Fibroblast of lung (primary cell): ENCODE measurements at regions not wholly inside any gene's neighbourhood (a gene's known extent, or its start where the extent isn't known, plus 50 kb on each side); places are given as distances from the start of the nearest gene placed in this dataset.

ENCODE experiments used
- DNase-seq, 2 donors: peaks; one replicate each; pipeline versions ENCODE4 v3.0.0 to v3.0.0-alpha.2; 2010; ENCODE audit warnings: low read depth in 2 of 2
- H2AFZ ChIP-seq: 2 replicates; pipeline ENCODE4 v1.5.1; 2012; ENCODE audit warnings: low read length, control low read depth, inconsistent platforms
- H3K27ac ChIP-seq: 2 replicates; pipeline ENCODE4 v1.5.1; 2011; ENCODE audit warnings: low read length, control low read depth; ENCODE audit not compliant: insufficient read depth
- H3K27me3 ChIP-seq: 2 replicates; pipeline ENCODE4 v1.5.1; 2011; ENCODE audit warnings: mild to moderate bottlenecking, low read length; ENCODE audit not compliant: control insufficient read depth, insufficient read depth
- H3K36me3 ChIP-seq: 2 replicates; pipeline ENCODE4 v1.5.1; 2011; ENCODE audit warnings: low read length; ENCODE audit not compliant: control insufficient read depth, insufficient read depth
- H3K4me1 ChIP-seq: 2 replicates; pipeline ENCODE4 v1.5.1; 2011; ENCODE audit warnings: low read length; ENCODE audit not compliant: control insufficient read depth, insufficient read depth; ENCODE audit errors: extremely low read depth
- H3K4me2 ChIP-seq: 2 replicates; pipeline ENCODE4 v1.5.1; 2011; ENCODE audit warnings: low read length, control low read depth; ENCODE audit not compliant: insufficient read depth; ENCODE audit errors: extremely low read depth
- H3K4me3 ChIP-seq, 4 experiments: fragments of 200-600 bp in 1 of 4; sonication (generic) in 1 of 4; replicated peaks in 1 of 4; 2 replicates each; pipeline ENCODE4 v1.5.1; 2011 to 2016; ENCODE audit warnings: low read length in 4 of 4, low read depth in 3 of 4, mild to moderate bottlenecking in 3 of 4, control low read depth in 2 of 4, inconsistent platforms in 1 of 4, mixed read lengths in 1 of 4; ENCODE audit not compliant: insufficient read depth in 1 of 4; ENCODE audit errors: control extremely low read depth in 1 of 4
- H3K79me2 ChIP-seq: 2 replicates; pipeline ENCODE4 v1.5.1; 2012; ENCODE audit warnings: mild to moderate bottlenecking, low read length, inconsistent platforms; ENCODE audit not compliant: control insufficient read depth, insufficient read depth
- H3K9ac ChIP-seq: 2 replicates; pipeline ENCODE4 v1.5.1; 2011; ENCODE audit warnings: mild to moderate bottlenecking, low read length, control low read depth; ENCODE audit not compliant: insufficient read depth
- H3K9me3 ChIP-seq: 2 replicates; pipeline ENCODE4 v1.5.1; 2012; ENCODE audit warnings: low read depth, low read length; ENCODE audit not compliant: control insufficient read depth, insufficient read depth
- H4K20me1 ChIP-seq: 2 replicates; pipeline ENCODE4 v1.5.1; 2011; ENCODE audit warnings: low read length; ENCODE audit not compliant: control insufficient read depth, insufficient read depth; ENCODE audit errors: extremely low read depth
- CTCF ChIP-seq, 2 donors: IDR thresholded peaks in 1 of 2; conservative IDR thresholded peaks in 1 of 2; 1 replicate in 1 of 2; 2 replicates in 1 of 2; pipeline ENCODE4 v1.5.1; 2011 to 2012; ENCODE audit warnings: low read length in 2 of 2, control low read depth in 1 of 2, inconsistent platforms in 1 of 2, low read depth in 1 of 2, mild to moderate bottlenecking in 1 of 2
- EZH2 ChIP-seq: IDR thresholded peaks from 2 replicates; pipeline ENCODE4 v1.5.1; 2012; ENCODE audit warnings: low read length, control low read depth, mild to moderate bottlenecking; ENCODE audit errors: missing control alignments

- no peak overlapping the region for H3K27ac ChIP-seq
These were observed 62.2 kb upstream of the SIAH1 start for GRCh38 chr16:48447428-48447827.

GRCh38 chr16:48446534-48446920 is 61.3 kb upstream of the SIAH1 start:
- H3K4me1 ChIP-seq: peaks cover 13% of the 10 kb centered on the region
- H3K79me2 ChIP-seq: no peaks in the 10 kb centered on the region
- no peaks in the 10 kb centered on the region for H3K27me3 ChIP-seq
- TF ChIP-seq CTCF (conservative IDR thresholded peaks at IDR 0.05 in 1 of 2, IDR thresholded peaks at IDR 0.05 in 1 of 2; ENCODE audit: low read depth in 1 of 2, low read length in 2 of 2) (no peak), EZH2 (no peak)
- H3K4me2 ChIP-seq: no peak overlapping the region
- H3K27ac ChIP-seq: no peak overlapping the region
- H3K9ac ChIP-seq: no peak overlapping the region
- H4K20me1 ChIP-seq: no peaks in the 10 kb centered on the region
- H3K36me3 ChIP-seq: no peaks in the 10 kb centered on the region
- no peaks in the 10 kb centered on the region for H3K9me3 ChIP-seq
- DNase-seq: no peak
- H2AFZ ChIP-seq: no peak overlapping the region
- no peak overlapping the region for H3K4me3 ChIP-seq

More at GRCh38 chr16:48447428-48447827, 62.2 kb upstream of the SIAH1 start:
- H3K36me3 ChIP-seq: no peaks in the 10 kb centered on the region
- peaks cover 13% of the 10 kb centered on the region for H3K4me1 ChIP-seq
- no peak overlapping the region for H2AFZ ChIP-seq
- no peaks in the 10 kb centered on the region for H3K27me3 ChIP-seq
- no peak overlapping the region for H3K4me3 ChIP-seq
- H3K9me3 ChIP-seq: no peaks in the 10 kb centered on the region
- DNase-seq: no peak
- no peak overlapping the region for H3K9ac ChIP-seq
- no peaks in the 10 kb centered on the region for H3K79me2 ChIP-seq
- no peak overlapping the region for H3K4me2 ChIP-seq
- H4K20me1 ChIP-seq: no peaks in the 10 kb centered on the region
- no peak for TF ChIP-seq EZH2
- TF ChIP-seq CTCF (conservative IDR thresholded peaks at IDR 0.05 in 1 of 2, IDR thresholded peaks at IDR 0.05 in 1 of 2; ENCODE audit: low read depth in 1 of 2, low read length in 2 of 2): no peak

DNA sequence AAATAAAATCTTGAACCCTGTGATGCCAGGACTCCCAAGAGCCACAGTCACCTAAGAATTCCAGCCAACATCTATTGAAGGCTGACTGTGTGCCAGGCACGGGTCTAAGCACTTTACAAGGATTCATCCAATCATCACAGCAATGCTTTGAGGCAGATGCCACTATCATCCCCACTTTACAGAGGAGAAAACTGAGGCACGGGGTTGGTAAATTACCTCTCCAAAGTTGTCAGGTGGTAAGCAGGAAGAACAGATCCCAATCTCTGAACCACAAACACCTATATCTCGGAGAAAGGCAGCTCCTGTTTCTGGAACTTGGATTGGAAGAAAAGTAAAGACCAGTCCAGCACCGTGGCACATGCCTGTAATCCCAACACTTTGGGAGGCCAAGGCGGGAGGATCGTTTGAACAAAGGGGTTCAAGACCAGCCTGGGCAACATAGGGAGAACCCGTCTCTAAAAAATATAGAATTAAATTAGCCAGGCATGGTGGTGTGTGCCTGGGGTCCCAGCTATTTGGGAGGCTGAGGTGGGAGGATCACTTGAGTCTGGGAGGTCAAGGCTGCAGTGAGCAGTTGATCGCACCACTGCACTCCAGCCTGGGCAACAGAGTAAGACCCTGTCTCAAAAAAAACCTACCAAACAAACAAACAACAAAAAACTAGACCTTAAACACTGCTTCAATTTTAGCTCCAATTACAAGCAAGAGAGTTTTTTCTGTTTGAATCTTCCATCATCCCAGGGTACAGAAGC is 60.7 kb upstream of the SIAH1 start:
- H3K27me3 ChIP-seq: no peaks in the 10 kb centered on the region
- H4K20me1 ChIP-seq: no peaks in the 10 kb centered on the region
- H3K4me3 ChIP-seq: no peak overlapping the region
- H3K9ac ChIP-seq: no peak overlapping the region
- H3K27ac ChIP-seq: peak overlapping the region; percentile 92
- no peaks in the 10 kb centered on the region for H3K9me3 ChIP-seq
- no peaks in the 10 kb centered on the region for H3K36me3 ChIP-seq
- no peak overlapping the region for H2AFZ ChIP-seq
- H3K4me2 ChIP-seq: no peak overlapping the region
- no peaks in the 10 kb centered on the region for H3K79me2 ChIP-seq
- no peak for DNase-seq
- TF ChIP-seq CTCF (conservative IDR thresholded peaks at IDR 0.05 in 1 of 2, IDR thresholded peaks at IDR 0.05 in 1 of 2; ENCODE audit: low read depth in 1 of 2, low read length in 2 of 2): no peak
- TF ChIP-seq EZH2: no peak
- peaks cover 13% of the 10 kb centered on the region for H3K4me1 ChIP-seq
